IPS DF 19.7 (cell line): ENCODE measurements at regions not wholly inside any gene's neighbourhood (a gene's known extent, or its start where the extent isn't known, plus 50 kb on each side); places are given as distances from the start of the nearest gene placed in this dataset.

Experiments used
- DNase-seq: peaks from one replicate; pipeline ENCODE4 v3.0.0-alpha.2; 2013; ENCODE audit warnings: low read depth, low spot score

GRCh38 chr15:101590785-101591184 is 61.4 kb downstream of the TM2D3 start:
- no peak for DNase-seq

GRCh38 chr15:101583284-101583683 is 68.9 kb downstream of the TM2D3 start:
- DNase-seq, result no peak

DNA sequence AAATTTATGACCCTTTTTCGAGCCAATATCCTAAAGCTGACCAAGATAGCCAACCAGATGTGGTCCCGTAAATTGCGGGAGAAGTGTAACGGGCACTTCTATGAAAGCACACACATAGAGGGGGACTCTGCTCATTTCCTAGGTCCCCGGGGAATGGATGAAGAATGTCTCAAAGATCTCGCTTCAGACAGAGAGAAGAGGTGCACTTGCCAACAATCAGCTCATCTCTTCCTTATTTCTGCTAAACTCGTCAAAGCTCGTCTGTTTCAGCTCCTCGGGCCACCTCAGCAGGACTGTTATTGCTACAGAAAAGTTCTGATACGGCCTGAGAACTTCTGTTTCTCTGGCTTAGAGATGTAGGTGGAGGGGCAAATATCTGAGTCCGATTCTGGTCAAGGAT is 71.8 kb downstream of the TM2D3 start:
- DNase-seq, result no peak

DNA sequence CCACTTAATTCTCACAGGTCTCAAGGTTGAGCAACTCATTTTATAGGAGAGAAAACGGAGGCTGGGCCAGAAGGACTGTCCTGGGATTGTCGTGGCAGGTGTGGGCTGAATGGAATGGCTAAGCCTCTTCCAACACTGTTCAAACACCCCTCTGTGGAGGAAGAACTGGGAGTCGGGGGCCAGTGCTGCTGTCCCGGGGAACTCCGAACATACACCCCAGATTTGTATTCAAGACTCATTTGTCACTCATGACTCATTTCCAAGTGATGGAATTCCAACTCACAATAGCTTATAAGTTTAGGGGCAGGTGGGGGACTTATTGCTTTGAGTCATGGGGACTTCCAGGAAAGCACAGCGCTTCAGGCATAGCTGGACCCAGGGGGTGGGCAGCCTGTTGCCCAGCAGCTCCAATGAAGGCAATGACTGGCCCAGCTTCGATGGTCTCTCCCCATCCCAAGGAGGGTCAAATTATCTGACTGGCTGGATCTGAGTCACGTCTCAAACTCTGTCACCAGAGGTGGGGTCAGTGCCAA is 72.5 kb downstream of the TM2D3 start:
- no peak for DNase-seq

GRCh38 chr15:101578443-101578894 is 73.7 kb downstream of the TM2D3 start:
- DNase-seq, result peak; percentile 9

DNA sequence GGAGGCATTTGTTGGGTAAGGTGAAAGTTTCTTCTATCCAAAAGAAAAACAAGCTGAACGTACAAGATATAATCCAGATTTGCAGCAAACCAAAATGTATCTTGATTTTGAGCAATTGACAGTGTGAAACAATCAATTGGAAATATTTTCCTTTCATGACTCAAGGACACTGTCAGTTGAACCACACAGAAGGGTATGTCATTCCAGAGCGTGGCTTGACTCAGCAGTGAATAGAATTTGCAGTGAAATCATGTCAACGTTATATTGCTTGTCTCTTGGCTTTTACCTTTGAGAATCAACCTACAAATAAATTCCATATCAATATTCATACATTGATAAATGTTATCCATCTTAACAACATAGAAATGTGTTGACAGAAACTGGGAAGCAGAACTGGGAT is 78.2 kb downstream of the TM2D3 start:
- no peak for DNase-seq

GRCh38 chr15:101570241-101570640 is 80.7 kb upstream of the PCSK6 start:
- no peak for DNase-seq

DNA sequence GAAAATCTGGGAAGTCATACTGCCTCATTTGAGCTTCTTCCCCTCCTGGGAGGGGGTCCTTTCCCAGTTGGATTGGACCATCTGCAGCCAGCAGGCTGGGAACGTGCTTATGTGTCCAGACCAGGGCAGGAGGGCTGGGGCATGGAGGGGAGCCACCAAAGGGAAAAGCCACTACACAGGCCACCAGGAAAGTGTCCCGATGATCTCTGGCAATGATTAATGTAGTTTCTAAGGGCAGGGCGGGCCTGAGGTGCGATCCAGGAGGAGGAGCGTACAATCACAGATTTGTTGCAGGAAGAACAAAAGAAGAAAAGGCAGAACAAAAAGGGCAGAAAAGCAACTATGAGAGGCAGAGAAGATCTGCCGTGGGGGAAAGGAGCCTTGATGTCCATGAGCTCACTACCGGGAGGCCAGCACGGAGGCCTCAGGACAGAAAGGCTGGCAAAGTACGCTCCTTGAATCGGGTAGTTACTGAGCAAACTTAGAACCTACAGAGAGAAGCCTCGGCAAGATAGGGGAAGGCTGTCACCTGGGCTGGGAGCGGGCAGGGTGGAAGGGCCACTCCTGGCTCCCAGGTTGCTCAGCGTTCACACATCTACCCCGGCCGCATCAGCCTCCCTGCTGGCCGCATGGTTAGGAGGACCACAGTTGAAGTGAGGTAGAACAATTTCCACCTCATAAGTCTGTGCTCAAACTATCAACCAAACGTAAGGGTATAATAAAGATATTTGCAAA is 79.5 kb upstream of the PCSK6 start:
- DNase-seq, result no peak

- no peak for DNase-seq
Measured at GRCh38 chr15:101568309-101568708, 78.8 kb upstream of the PCSK6 start.

GRCh38 chr15:101566748-101567488 is 77.4 kb upstream of the PCSK6 start:
- DNase-seq, result no peak

- no peak for DNase-seq
Measured at GRCh38 chr15:101565377-101565776, 75.9 kb upstream of the PCSK6 start.

- DNase-seq, result no peak
Measured at GRCh38 chr15:101563176-101563796, 73.8 kb upstream of the PCSK6 start.

DNA sequence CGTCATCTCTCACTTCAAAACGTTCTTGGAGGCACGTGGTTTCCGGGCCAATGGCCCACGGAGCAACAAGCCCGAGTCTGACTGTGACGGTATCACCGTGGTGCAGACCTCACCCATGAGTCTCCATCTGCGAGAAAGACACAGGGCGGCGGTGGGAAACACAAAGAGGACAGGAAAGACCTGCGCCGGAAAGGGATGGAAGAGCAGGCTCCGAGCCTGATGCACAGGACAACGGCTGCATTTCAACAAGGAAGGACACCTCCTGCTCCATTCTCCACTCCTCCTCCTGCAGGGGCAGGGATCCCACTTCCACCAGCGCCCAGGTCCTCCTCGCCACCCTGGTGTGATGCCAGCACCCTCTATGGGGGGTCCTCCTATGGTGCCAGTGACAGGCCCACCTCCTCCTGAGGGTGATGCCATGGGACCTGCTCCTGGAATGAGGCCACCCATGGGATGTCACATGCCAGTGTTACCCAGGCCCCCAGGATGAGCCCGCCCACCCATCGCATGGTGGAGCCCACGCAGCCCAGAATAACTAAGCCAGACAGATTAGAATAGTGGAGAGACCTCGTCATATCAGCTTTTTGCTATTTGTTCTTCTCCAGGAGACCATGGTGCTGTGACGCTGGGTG is 73.0 kb upstream of the PCSK6 start:
- no peak for DNase-seq

- DNase-seq, result no peak
Measured at GRCh38 chr15:101561584-101561906, 72.0 kb upstream of the PCSK6 start.

GRCh38 chr15:101560722-101561583 is 71.4 kb upstream of the PCSK6 start:
- no peak for DNase-seq

GRCh38 chr15:101559952-101560351 is 70.4 kb upstream of the PCSK6 start:
- DNase-seq, result no peak

DNA sequence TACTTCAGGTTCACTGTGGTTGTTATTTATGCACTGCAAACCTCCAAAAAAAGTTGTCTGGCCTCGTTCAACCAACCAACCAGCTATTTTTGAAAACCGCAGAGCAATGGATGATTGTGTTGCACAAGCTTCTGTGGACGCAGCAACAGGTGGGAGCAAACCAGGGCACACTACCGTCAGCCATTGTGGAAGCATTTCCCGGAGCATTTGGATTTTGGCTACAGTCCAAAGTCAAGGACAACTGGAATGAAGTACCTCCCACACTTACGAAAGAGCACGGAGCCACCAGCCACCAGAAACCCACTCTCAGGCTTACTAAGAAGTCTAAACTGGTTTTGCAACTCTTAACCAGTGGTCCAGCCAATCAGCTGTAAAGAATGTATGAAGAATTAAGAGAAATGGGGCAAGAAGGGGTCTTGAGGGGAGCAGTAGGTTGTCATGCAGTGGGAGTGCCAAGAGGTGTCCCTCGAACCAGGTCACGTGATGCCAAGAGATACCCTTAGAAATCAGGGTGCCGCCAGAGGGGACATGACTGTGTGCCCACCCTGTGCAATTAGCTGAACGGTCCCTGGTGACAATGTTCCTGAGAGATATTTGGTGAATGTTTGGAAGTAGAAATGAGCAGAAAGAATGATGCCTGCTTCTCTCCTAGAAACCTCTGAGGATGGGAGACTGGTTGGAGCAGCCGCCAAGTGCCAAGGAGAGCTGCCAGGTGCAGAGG is 68.9 kb upstream of the PCSK6 start:
- DNase-seq, result no peak

GRCh38 chr15:101556273-101556672 is 66.8 kb upstream of the PCSK6 start:
- DNase-seq, result no peak

DNA sequence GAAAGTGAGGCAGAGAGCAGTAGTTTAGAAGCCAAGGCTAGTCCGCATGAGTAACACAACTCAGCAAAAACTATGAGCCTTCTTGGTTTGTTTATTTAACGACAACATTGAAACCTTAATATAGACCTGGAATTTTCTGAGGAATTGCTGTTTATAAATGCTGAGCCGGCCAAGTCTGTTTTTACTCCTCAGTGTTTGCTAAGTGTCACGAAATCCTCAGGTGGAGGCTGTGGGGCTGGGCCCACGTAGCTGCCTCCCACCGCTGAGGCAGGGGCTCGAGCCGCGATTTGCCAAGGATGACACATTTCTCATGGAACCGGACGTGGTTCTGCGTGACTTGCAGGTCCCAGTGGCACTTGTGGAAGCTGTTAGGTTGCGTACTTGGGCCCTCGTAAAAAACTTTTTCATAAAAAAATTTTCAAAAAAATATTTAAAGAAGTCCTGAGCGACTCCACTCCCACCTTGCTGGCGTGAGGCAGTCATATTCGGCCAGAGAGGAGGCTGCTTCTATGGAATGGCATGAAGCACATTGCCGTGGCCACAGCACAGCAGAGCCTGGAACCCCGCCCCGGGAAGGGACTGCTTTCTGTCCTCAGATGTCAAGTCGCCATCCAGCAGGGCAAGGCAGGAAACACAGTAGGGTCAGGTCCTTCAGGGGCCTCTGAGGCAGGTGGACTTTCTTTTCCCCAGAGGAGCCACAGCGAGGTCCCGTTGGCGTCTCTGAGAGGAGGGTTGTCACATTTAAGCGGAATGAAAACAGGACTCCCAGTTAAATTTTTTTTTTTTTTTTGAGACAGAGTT is 64.8 kb upstream of the PCSK6 start:
- no peak for DNase-seq
